Type B pancreatic cell (in vitro differentiated cells): ENCODE measurements at regions not wholly inside any gene's neighbourhood (a gene's known extent, or its start where the extent isn't known, plus 50 kb on each side); places are given as distances from the start of the nearest gene placed in this dataset.

Source experiments
- DNase-seq: peaks from one replicate; pipeline ENCODE4 v3.0.0; 2021; ENCODE audit warnings: mixed read lengths; ENCODE audit not compliant: unreplicated experiment; ENCODE audit errors: extremely low spot score
- H3K27ac Mint-ChIP-seq: 2 replicates; pipeline ENCODE4 v1.8.0; 2021; ENCODE audit warnings: mild to moderate bottlenecking, mixed read lengths
- H3K27me3 Mint-ChIP-seq: 2 replicates; pipeline ENCODE4 v1.8.0; 2021; ENCODE audit warnings: mixed read lengths
- H3K36me3 Mint-ChIP-seq: 2 replicates; pipeline ENCODE4 v1.8.0; 2021; ENCODE audit warnings: mixed read lengths
- H3K4me1 Mint-ChIP-seq: one replicate; pipeline ENCODE4 v1.8.0; 2021; ENCODE audit warnings: mixed read lengths; ENCODE audit not compliant: unreplicated experiment
- H3K4me3 Mint-ChIP-seq: 2 replicates; pipeline ENCODE4 v1.8.0; 2021; ENCODE audit warnings: mild to moderate bottlenecking, mixed read lengths
- H3K9me3 Mint-ChIP-seq: 2 replicates; pipeline ENCODE4 v1.8.0; 2021; ENCODE audit warnings: mixed read lengths
- CTCF ChIP-seq: fragments of 200-600 bp; sonication (generic); conservative IDR thresholded peaks from 2 replicates; pipeline ENCODE4 v1.5.0; 2021; ENCODE audit warnings: antibody characterized with exemption, mild to moderate bottlenecking

- DNase-seq: no peak
- Mint-ChIP-seq H3K27me3 (peaks cover 3% of the 10 kb centered on the region), H3K27ac (no peak overlapping the region), H3K4me1 (no peaks in the 10 kb centered on the region), H3K36me3 (no peaks in the 10 kb centered on the region), H3K9me3 (no peaks in the 10 kb centered on the region), H3K4me3 (no peak overlapping the region)
- no peak for TF ChIP-seq CTCF
These were observed 973.7 kb downstream of the GATA3 start for GRCh38 chr10:9028231-9028630.

DNA sequence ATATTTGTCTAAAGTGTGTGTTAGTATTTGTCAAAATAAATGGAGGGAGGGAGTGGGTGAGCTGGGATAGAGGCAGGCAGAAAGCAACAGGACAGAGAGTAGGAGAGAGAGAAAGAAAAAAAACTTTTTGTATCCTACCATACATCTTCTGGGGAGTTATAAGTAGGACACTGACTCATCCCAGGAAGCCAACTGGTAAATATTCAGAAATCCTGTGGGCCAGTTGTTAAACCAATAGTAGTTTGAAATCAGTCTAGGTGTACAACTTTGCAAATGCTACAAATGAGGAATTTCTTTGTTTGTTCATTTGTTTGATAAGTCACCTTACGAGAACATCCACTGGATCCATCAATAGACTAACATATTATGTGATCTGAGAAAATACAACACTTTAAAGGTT, 980.9 kb downstream of the GATA3 start:
- H3K36me3 Mint-ChIP-seq: no peaks in the 10 kb centered on the region
- TF ChIP-seq CTCF: no peak
- H3K4me1 Mint-ChIP-seq: no peaks in the 10 kb centered on the region
- H3K27me3 Mint-ChIP-seq: no peaks in the 10 kb centered on the region
- no peak for DNase-seq
- H3K27ac Mint-ChIP-seq: no peak overlapping the region
- no peak overlapping the region for H3K4me3 Mint-ChIP-seq
- H3K9me3 Mint-ChIP-seq: peaks cover 6% of the 10 kb centered on the region

GRCh38 chr10:9036711-9037204, 982.3 kb downstream of the GATA3 start:
- Mint-ChIP-seq H3K9me3 (peaks cover 6% of the 10 kb centered on the region), H3K36me3 (no peaks in the 10 kb centered on the region), H3K27ac (no peak overlapping the region), H3K27me3 (no peaks in the 10 kb centered on the region), H3K4me3 (no peak overlapping the region), H3K4me1 (no peaks in the 10 kb centered on the region)
- no peak for DNase-seq
- no peak for TF ChIP-seq CTCF

DNA sequence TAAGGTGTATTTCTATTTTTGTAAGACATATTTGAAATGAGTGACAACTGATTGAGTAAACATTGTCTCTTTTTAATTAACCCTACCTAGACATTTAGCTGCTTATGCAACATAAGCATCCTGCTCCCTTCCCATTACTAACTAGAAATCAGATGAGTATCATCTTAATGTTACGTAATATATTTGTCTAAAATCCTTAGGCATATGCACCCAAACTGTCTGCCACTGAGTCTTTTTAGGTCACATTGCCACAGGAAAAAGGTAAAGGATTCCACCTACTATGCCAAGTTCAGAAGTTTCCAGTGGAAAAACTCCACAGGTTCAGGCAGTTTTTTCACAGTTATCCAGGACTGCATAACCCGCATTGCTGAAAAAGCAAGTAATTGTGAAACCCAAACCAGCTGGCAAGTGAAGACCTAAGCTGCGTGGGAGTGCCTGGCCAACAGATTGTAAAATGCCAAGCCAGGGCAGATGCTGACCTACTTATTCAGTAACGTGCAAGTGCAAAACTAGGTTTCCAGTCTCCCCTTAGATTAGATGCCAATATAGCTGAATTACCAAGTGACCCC, 983.7 kb downstream of the GATA3 start:
- no peaks in the 10 kb centered on the region for H3K27me3 Mint-ChIP-seq
- no peak for TF ChIP-seq CTCF
- DNase-seq: no peak
- H3K36me3 Mint-ChIP-seq: no peaks in the 10 kb centered on the region
- peaks cover 6% of the 10 kb centered on the region for H3K9me3 Mint-ChIP-seq
- no peak overlapping the region for H3K27ac Mint-ChIP-seq
- H3K4me1 Mint-ChIP-seq: no peaks in the 10 kb centered on the region
- no peak overlapping the region for H3K4me3 Mint-ChIP-seq

DNA sequence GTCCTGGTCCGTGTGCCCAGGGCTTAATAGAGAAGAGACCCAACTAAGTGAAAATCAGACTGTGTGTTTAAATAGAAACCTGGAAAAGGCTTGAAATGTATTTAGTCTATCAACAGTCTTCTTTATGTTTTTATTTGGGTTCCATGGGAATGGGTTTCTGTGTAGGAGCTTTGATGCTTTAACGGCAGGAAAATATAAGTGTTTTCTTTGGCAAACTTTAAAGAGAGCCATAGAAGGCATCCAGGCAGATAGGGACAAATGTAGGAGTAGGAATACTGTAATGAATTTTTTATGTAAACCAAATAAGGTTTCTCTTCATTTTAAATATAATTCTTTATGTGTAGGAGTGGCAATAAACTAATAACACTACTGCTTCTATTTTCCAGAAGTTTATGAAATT, 989.0 kb downstream of the GATA3 start:
- H3K4me1 Mint-ChIP-seq: no peaks in the 10 kb centered on the region
- TF ChIP-seq CTCF: no peak
- DNase-seq: no peak
- H3K27ac Mint-ChIP-seq: no peak overlapping the region
- H3K4me3 Mint-ChIP-seq: no peak overlapping the region
- no peaks in the 10 kb centered on the region for H3K36me3 Mint-ChIP-seq
- no peaks in the 10 kb centered on the region for H3K9me3 Mint-ChIP-seq
- no peaks in the 10 kb centered on the region for H3K27me3 Mint-ChIP-seq

- Mint-ChIP-seq H3K4me1 (no peaks in the 10 kb centered on the region), H3K27ac (no peak overlapping the region), H3K4me3 (no peak overlapping the region), H3K9me3 (no peaks in the 10 kb centered on the region), H3K27me3 (no peaks in the 10 kb centered on the region), H3K36me3 (no peaks in the 10 kb centered on the region)
- TF ChIP-seq CTCF: no peak
- no peak for DNase-seq
These were observed 990.8 kb downstream of the GATA3 start for GRCh38 chr10:9045311-9045710.
